ENCODE measurements at regions not wholly inside any gene's neighbourhood (a gene's known extent, or its start where the extent isn't known, plus 50 kb on each side); places are given as distances from the start of the nearest gene placed in this dataset.
"Not testable (repeated sequence)": the region's sequence is repeated elsewhere in the genome, so short reads cannot be mapped to it uniquely, and the experiment has no call there.

- DNase-seq; in situ Hi-C loops (cut with HindIII; ENCODE audit: low pct_ligation_motif_present, low pct_unique_long_range_greater_than_20kb, low sequenced_read_pairs): not testable (repeated sequence)
These were observed 1364.5 kb upstream of the WWC1 start for GRCh38 chr5:166926806-166927475.

GRCh38 chr5:166936351-166936750 lies 1355.1 kb upstream of the WWC1 start:
- no peak for DNase-seq
- in situ Hi-C loops (cut with HindIII; ENCODE audit: low pct_ligation_motif_present, low pct_unique_long_range_greater_than_20kb, low sequenced_read_pairs) = no loop called here

DNA sequence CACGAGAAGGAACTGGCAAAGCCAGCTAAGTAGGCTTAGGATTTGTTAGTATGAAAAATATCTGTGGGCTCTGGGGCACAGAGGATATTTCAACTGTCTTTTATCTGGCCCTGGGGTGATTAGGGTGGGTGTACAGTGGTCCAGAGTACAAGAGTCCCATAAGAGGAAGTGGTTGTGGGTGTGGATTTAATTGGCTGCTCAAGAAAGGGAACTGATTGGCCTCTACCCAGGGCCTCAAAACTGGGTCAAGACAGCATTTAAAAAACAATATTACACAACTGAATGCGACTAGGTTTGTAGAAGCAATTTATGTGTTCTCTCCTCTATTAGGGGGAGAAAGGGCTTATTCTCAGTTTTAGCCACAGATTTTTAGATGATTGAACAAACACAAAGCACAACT lies 1353.4 kb upstream of the WWC1 start:
- no peak for DNase-seq
- in situ Hi-C loops (cut with HindIII; ENCODE audit: low pct_ligation_motif_present, low pct_unique_long_range_greater_than_20kb, low sequenced_read_pairs) = no loop called here

- DNase-seq = no peak
- in situ Hi-C loops (cut with HindIII; ENCODE audit: low pct_ligation_motif_present, low pct_unique_long_range_greater_than_20kb, low sequenced_read_pairs) = no loop called here
These were observed 1348.5 kb upstream of the WWC1 start for GRCh38 chr5:166942948-166943347.

- in situ Hi-C loops (cut with HindIII; ENCODE audit: low pct_ligation_motif_present, low pct_unique_long_range_greater_than_20kb, low sequenced_read_pairs) = no loop called here
- no peak for DNase-seq
These were observed 1344.4 kb upstream of the WWC1 start for GRCh38 chr5:166947045-166947444.

- no peak for DNase-seq
- in situ Hi-C loops (cut with HindIII; ENCODE audit: low pct_ligation_motif_present, low pct_unique_long_range_greater_than_20kb, low sequenced_read_pairs) = no loop called here
These were observed 1342.8 kb upstream of the WWC1 start for GRCh38 chr5:166948679-166949078.

DNA sequence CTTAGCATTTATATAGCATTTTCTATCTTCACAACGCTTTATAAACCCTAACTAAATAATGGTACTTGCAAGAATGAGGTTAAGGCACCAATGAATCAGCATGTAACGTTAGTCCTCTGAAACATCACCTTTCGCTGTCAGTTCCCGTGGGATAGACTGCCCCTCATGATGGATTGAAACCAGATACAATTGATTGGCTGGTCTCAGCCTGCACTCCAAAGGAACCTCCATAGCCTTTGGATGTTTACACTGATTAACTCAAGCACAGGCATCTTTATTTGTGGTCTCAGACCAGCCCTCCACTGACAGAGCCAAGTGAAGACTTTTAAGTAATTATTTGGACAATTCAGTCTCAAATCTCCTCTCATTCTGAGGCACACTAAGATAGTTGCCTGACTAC lies 1339.4 kb upstream of the WWC1 start:
- no peak for DNase-seq
- in situ Hi-C loops (cut with HindIII; ENCODE audit: low pct_ligation_motif_present, low pct_unique_long_range_greater_than_20kb, low sequenced_read_pairs) = no loop called here

- no peak for DNase-seq
- in situ Hi-C loops (cut with HindIII; ENCODE audit: low pct_ligation_motif_present, low pct_unique_long_range_greater_than_20kb, low sequenced_read_pairs) = no loop called here
These were observed 1333.7 kb upstream of the WWC1 start for GRCh38 chr5:166957782-166958181.

DNA sequence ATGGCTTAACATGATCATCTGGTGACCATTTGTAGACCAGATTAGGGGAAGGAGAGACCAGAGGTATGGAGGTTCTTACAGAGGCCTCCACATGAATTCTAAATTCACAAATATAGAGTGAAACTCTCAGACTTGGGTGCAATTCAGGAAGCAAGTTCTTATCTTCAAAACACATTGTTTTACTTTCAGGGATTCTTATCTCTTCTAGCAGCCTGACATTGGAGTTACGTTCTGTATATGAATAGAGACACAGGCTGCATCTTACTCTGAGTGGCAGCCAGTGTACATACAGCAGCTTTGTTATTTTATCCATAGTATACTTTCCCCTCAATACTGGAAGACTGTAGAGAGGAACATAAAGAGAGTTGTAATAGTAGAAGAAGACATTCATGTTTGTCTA lies 1331.7 kb upstream of the WWC1 start:
- no peak for DNase-seq
- in situ Hi-C loops (cut with HindIII; ENCODE audit: low pct_ligation_motif_present, low pct_unique_long_range_greater_than_20kb, low sequenced_read_pairs) = no loop called here

- no peak for DNase-seq
- in situ Hi-C loops (cut with HindIII; ENCODE audit: low pct_ligation_motif_present, low pct_unique_long_range_greater_than_20kb, low sequenced_read_pairs) = no loop called here
These were observed 1330.4 kb upstream of the WWC1 start for GRCh38 chr5:166961028-166961427.

GRCh38 chr5:166961913-166962312 lies 1329.5 kb upstream of the WWC1 start:
- in situ Hi-C loops (cut with HindIII; ENCODE audit: low pct_ligation_motif_present, low pct_unique_long_range_greater_than_20kb, low sequenced_read_pairs) = no loop called here
- DNase-seq = no peak

DNA sequence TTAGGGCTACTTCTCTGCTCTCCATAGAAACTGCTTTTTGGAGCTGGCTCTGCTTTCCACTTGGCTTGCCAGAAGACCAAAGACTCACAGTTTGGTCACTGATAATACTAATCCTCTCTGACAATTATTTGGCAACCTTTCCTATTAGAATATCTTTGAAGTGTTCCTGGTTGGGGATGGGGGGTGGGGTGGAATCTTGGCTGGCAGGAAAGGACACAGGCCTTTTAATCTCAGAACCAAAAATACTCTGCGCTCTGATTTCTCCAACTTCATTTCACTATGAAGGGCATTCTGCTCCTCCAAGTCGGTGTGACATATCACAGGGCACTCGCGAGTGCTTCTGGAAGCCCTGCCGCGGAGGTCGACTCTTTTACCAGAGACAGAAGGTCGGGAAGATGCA lies 1329.0 kb upstream of the WWC1 start:
- no peak for DNase-seq
- in situ Hi-C loops (cut with HindIII; ENCODE audit: low pct_ligation_motif_present, low pct_unique_long_range_greater_than_20kb, low sequenced_read_pairs) = no loop called here

GRCh38 chr5:166963596-166963995 lies 1327.8 kb upstream of the WWC1 start:
- DNase-seq = no peak
- in situ Hi-C loops (cut with HindIII; ENCODE audit: low pct_ligation_motif_present, low pct_unique_long_range_greater_than_20kb, low sequenced_read_pairs) = no loop called here

DNA sequence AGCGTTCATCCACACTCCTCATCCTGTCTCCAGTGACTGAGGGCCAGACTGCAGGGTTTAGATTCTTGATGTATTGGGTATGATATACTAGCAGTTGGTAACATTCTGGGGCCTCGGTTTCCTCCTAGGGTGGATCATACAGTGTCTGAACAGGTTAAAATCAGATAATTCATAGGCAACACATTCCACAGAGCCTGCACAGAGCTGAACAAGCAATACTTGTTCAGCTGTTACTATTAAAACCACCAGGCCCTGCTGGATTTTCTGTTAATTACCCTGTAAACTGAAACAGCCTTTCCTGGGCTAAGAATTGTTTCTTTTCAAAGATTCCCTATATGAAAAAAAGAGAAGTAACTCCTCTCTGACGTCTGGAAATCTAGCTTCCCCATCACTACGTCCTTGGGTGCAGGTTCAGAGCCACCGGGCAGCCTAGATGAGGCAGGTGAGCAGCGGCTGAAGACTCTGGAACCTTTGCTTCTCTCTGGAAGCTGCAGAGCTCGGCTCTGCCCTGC lies 1313.5 kb upstream of the WWC1 start:
- in situ Hi-C loops (cut with HindIII; ENCODE audit: low pct_ligation_motif_present, low pct_unique_long_range_greater_than_20kb, low sequenced_read_pairs) = no loop called here
- DNase-seq = no peak

GRCh38 chr5:166979307-166979895 lies 1312.0 kb upstream of the WWC1 start:
- DNase-seq = no peak
- in situ Hi-C loops (cut with HindIII; ENCODE audit: low pct_ligation_motif_present, low pct_unique_long_range_greater_than_20kb, low sequenced_read_pairs) = no loop called here

- no peak for DNase-seq
- in situ Hi-C loops (cut with HindIII; ENCODE audit: low pct_ligation_motif_present, low pct_unique_long_range_greater_than_20kb, low sequenced_read_pairs) = no loop called here
These were observed 1310.8 kb upstream of the WWC1 start for GRCh38 chr5:166980666-166981065.

DNA sequence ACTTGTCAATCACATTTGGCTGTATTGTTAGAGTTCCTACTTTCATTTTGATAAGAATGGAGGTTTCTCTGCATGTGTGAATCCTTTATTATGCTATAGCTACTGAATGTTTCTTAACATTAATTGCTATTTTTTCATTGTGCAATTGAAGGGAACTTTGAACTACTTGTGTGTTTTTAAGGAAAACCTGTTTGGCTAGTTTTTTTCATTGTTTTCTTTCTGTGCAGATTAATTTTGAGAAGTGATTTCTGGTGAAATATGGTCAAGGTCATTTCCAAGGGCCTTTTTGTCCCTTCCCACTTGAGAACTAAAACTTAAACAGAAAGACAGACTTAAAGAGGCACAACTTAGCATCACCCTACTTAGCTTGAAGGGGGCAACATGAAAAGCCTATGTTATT lies 1309.2 kb upstream of the WWC1 start:
- no peak for DNase-seq
- in situ Hi-C loops (cut with HindIII; ENCODE audit: low pct_ligation_motif_present, low pct_unique_long_range_greater_than_20kb, low sequenced_read_pairs) = no loop called here

GRCh38 chr5:166991601-166992000 lies 1299.8 kb upstream of the WWC1 start:
- in situ Hi-C loops (cut with HindIII; ENCODE audit: low pct_ligation_motif_present, low pct_unique_long_range_greater_than_20kb, low sequenced_read_pairs) = no loop called here
- DNase-seq = no peak

DNA sequence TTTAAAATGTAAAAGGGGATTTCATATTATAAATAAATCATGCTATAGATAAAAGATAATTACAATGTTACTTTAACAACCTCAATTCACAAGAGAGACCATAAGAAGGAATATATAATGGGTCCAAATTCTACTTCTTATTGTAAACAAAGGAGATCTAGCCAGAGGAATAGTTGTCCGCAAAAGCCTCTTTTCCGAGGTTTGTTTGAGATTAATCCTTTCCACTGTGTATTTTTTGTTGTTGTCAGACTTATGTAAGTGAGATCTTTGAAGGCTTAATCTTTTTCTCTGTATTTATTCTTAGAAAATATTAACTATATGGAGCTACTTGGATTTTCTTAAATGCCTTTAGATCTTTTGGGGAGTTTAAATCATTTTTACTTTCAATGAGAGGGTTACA lies 1299.3 kb upstream of the WWC1 start:
- DNase-seq = no peak
- in situ Hi-C loops (cut with HindIII; ENCODE audit: low pct_ligation_motif_present, low pct_unique_long_range_greater_than_20kb, low sequenced_read_pairs) = no loop called here
